ENCODE measurements at regions not wholly inside any gene's neighbourhood (a gene's known extent, or its start where the extent isn't known, plus 50 kb on each side); places are given as distances from the start of the nearest gene placed in this dataset.

DNA sequence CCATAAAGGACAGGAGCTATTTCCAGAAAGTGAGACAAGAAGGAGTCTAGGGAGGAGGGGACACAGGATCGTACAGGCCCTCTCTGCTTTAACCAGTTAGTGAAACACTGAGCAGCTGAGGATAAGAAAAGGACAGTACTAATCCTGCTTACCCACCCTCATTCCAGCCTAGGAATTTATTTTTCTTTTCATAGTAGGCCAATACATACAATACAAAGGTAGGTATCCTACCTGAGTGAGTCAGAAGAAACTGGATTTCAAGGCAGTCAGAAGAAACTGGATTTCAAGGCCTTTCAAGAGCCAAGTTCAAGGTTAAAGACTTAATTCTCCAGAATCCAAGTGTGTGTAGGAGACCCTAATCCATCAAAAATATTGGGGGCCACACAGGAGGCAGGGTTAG, 65.3 kb downstream of the EOMES start:
- Mint-ChIP-seq H3K4me1 (ENCODE audit: low read depth) (peaks cover 32% of the 10 kb centered on the region), H3K36me3 (ENCODE audit: low read depth) (no peaks in the 10 kb centered on the region), H3K9me3 (no peaks in the 10 kb centered on the region), H3K27ac (peak overlapping the region; percentile 69; the same call in 1 of the 2 replicates), H3K27me3 (ENCODE audit: insufficient read depth) (no peaks in the 10 kb centered on the region), H3K4me3 (no peak overlapping the region)
- DNase-seq: no peak
- TF ChIP-seq, protein P1, sequence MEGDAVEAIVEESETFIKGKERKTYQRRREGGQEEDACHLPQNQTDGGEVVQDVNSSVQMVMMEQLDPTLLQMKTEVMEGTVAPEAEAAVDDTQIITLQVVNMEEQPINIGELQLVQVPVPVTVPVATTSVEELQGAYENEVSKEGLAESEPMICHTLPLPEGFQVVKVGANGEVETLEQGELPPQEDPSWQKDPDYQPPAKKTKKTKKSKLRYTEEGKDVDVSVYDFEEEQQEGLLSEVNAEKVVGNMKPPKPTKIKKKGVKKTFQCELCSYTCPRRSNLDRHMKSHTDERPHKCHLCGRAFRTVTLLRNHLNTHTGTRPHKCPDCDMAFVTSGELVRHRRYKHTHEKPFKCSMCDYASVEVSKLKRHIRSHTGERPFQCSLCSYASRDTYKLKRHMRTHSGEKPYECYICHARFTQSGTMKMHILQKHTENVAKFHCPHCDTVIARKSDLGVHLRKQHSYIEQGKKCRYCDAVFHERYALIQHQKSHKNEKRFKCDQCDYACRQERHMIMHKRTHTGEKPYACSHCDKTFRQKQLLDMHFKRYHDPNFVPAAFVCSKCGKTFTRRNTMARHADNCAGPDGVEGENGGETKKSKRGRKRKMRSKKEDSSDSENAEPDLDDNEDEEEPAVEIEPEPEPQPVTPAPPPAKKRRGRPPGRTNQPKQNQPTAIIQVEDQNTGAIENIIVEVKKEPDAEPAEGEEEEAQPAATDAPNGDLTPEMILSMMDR (IDR thresholded peaks at IDR 0.05): no peak

DNA sequence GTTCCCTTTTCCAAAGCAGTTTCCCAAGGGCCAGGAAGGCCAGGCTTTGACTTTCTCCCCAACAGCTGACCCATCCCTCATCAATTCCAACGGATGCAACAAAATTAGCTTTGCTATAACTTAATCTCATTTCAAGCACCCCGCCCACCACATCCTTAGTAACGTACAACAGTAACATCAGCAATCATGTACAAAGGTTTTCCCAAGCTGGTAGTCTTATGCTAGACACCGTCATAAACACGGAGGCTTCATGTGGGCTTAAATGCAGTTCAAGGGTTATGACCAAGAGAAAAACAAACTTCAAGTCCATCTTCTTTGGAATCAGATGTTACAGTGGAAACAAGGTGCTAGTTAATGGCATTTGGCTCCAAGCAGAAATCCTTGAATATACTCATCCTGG, 66.6 kb downstream of the EOMES start:
- H3K4me3 Mint-ChIP-seq: no peak overlapping the region
- H3K27ac Mint-ChIP-seq: no peak overlapping the region
- no peak for DNase-seq
- H3K27me3 Mint-ChIP-seq (ENCODE audit: insufficient read depth): no peaks in the 10 kb centered on the region
- no peaks in the 10 kb centered on the region for H3K36me3 Mint-ChIP-seq (ENCODE audit: low read depth)
- TF ChIP-seq, protein P1 (IDR thresholded peaks at IDR 0.05): no peak
- H3K9me3 Mint-ChIP-seq: no peaks in the 10 kb centered on the region
- peaks cover 29% of the 10 kb centered on the region for H3K4me1 Mint-ChIP-seq (ENCODE audit: low read depth)

DNA sequence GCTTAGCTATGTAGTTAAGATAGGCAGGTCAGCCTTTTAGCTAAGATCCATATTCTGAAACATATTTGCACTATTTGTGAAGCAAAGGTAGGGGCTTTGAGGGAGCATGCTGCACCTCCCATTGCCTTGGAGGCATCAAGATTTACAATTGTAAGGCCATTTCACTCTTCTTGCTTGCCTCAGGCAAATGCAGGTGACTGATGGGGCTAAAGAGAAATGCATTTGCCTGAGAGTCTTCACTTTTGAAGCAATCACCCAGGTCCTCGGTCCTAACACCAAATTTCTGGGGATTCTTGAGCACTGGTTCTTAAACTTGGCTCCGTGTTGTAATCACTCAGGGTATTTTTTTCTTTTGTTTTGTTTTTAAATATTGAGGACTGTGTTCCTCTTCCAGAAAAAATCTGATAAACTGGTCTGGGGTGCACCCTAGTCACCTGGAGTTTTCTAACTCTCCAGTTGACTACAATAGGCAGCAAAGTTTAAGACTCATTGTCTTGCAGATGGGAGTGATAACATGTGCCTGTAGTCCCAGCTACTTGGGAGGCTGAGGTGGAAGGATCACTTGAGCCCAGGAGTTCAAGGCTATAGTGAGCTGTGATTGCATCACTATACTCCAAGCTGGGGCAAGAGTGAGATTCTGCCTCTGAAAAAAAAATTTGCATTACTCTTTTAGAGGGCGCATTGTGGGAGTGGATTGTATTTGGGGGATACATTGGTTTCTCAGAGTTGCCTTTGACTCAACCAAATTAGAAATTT, 68.1 kb downstream of the EOMES start:
- Mint-ChIP-seq H3K4me3 (no peak overlapping the region), H3K27me3 (ENCODE audit: insufficient read depth) (no peaks in the 10 kb centered on the region), H3K9me3 (no peaks in the 10 kb centered on the region), H3K27ac (no peak overlapping the region), H3K36me3 (ENCODE audit: low read depth) (no peaks in the 10 kb centered on the region), H3K4me1 (ENCODE audit: low read depth) (peaks cover 22% of the 10 kb centered on the region)
- DNase-seq: no peak
- TF ChIP-seq, protein P1 (IDR thresholded peaks at IDR 0.05): no peak

DNA sequence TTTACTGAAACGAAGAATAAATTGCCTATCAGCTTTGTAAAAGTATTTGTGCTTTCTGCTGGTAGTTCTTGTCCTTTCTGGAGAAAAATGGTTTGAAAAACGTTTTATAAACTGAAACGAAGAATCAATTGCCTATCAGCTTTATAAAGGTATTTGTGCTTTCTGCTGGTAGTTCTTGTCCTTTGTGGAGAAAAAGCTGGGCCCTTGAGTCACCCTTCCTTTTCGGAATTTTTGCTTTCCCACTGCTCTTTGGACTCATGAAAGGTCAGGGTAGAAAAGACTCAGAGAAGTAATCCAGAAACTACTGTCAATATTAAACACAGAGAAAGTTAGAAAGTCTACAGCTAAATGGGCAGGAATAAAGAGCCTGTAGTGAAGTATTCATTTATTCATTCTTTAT, 72.8 kb downstream of the EOMES start:
- H3K36me3 Mint-ChIP-seq (ENCODE audit: low read depth): no peaks in the 10 kb centered on the region
- no peak overlapping the region for H3K27ac Mint-ChIP-seq
- DNase-seq: no peak
- H3K9me3 Mint-ChIP-seq: no peaks in the 10 kb centered on the region
- peaks cover 11% of the 10 kb centered on the region for H3K4me1 Mint-ChIP-seq (ENCODE audit: low read depth)
- no peak overlapping the region for H3K4me3 Mint-ChIP-seq
- TF ChIP-seq, protein P1 (IDR thresholded peaks at IDR 0.05): no peak
- no peaks in the 10 kb centered on the region; the same call in 1 of the 2 replicates for H3K27me3 Mint-ChIP-seq (ENCODE audit: insufficient read depth)

DNA sequence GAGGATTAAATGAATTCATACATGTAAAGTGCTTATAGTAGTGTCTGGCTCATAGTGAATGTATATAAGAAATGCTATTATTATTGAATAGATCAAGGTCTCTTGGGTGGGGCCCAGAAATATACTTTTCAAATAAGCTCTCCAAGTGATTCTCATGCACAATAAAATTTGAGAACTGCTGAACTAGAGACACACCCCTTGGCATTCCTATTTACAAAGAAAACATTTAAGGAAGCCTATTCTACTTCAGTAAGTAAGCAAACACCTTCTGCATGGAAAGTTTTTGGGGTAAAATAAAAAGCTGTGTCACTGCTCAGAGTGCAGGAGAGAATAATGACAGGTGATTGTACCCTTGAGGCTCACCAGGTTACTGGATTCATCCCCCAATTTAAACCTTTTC, 75.2 kb downstream of the EOMES start:
- H3K4me1 Mint-ChIP-seq (ENCODE audit: low read depth): peaks cover 24% of the 10 kb centered on the region
- no peaks in the 10 kb centered on the region; the same call in 1 of the 2 replicates for H3K27me3 Mint-ChIP-seq (ENCODE audit: insufficient read depth)
- no peak for DNase-seq
- H3K36me3 Mint-ChIP-seq (ENCODE audit: low read depth): no peaks in the 10 kb centered on the region
- no peaks in the 10 kb centered on the region for H3K9me3 Mint-ChIP-seq
- H3K27ac Mint-ChIP-seq: no peak overlapping the region
- TF ChIP-seq, protein P1 (IDR thresholded peaks at IDR 0.05): no peak
- no peak overlapping the region for H3K4me3 Mint-ChIP-seq

Measured in HFFc6 (cell line).